ENCODE measurements at regions not wholly inside any gene's neighbourhood (a gene's known extent, or its start where the extent isn't known, plus 50 kb on each side); places are given as distances from the start of the nearest gene placed in this dataset.

GRCh38 chr14:48614003-48614402 lies 938.6 kb upstream of the MDGA2 start:
- TF ChIP-seq CTCF (conservative IDR thresholded peaks at IDR 0.05 in 1 of 2, IDR thresholded peaks at IDR 0.05 in 1 of 2; ENCODE audit: extremely low read depth in 1 of 2, insufficient read depth in 1 of 2, low read depth in 1 of 2, low read length in 2 of 2), result no peak
- TF ChIP-seq EZH2 (IDR thresholded peaks at IDR 0.05; ENCODE audit: borderline replicate concordance, low read length), result no peak

Data from mammary epithelial cell (primary cell).